HEK293 (cell line): ENCODE measurements at regions not wholly inside any gene's neighbourhood (a gene's known extent, or its start where the extent isn't known, plus 50 kb on each side); places are given as distances from the start of the nearest gene placed in this dataset.

ENCODE experiments used
- CTCF ChIA-PET: fragments of 350-600 bp; formaldehyde crosslinking; extraction: SDS; loops from one replicate; lab custom pipeline; 2021; ENCODE audit warnings: antibody characterized with exemption; lab: Yijun Ruan, JAX
- POLR2A ChIA-PET: fragments of 300-600 bp; formaldehyde crosslinking; extraction: SDS; loops from one replicate; lab custom pipeline; 2020; ENCODE audit warnings: antibody characterized with exemption, inconsistent platforms; lab: Yijun Ruan, JAX
- H3K27ac ChIP-seq: fragments of 200-500 bp; sonication (Bioruptor generic); 2 replicates; pipeline ENCODE4 v1.5.1; 2014; ENCODE audit warnings: low read depth, low read length, control low read depth, inconsistent platforms; ENCODE audit errors: extremely low read depth
- H3K36me3 ChIP-seq, 2 experiments: fragments of 200-500 bp in 1 of 2; sonication (Bioruptor generic) in 1 of 2; 1 replicate in 1 of 2; 2 replicates in 1 of 2; pipeline ENCODE4 v1.5.1; 2014 to 2017; ENCODE audit warnings: inconsistent platforms in 2 of 2, low read length in 2 of 2; ENCODE audit not compliant: control insufficient read depth in 2 of 2, insufficient read depth in 1 of 2
- H3K4me1 ChIP-seq: fragments of 200-500 bp; sonication (Bioruptor generic); 2 replicates; pipeline ENCODE4 v1.5.1; 2014; ENCODE audit warnings: mild to moderate bottlenecking, low read length, inconsistent platforms; ENCODE audit not compliant: control insufficient read depth, insufficient read depth
- H3K4me3 ChIP-seq: 2 replicates; pipeline ENCODE4 v1.5.1; 2011; ENCODE audit warnings: low read depth, mild to moderate bottlenecking, control low read depth, low read length, moderate library complexity
- H3K9me3 ChIP-seq: fragments of 200-500 bp; sonication (Bioruptor generic); 2 replicates; pipeline ENCODE4 v1.5.1; 2014; ENCODE audit warnings: low read depth, low read length, inconsistent platforms; ENCODE audit not compliant: control insufficient read depth, insufficient read depth
- BCL11A ChIP-seq: fragments of 450-650 bp; formaldehyde crosslinking; IDR thresholded peaks from 2 replicates; pipeline ENCODE4 v1.5.1; 2016; ENCODE audit warnings: low read depth, missing biosample characterization, missing genetic modification characterization
- GLI4 ChIP-seq: fragments of 450-650 bp; formaldehyde crosslinking; IDR thresholded peaks from 2 replicates; pipeline ENCODE4 v1.5.1; 2016; ENCODE audit warnings: missing biosample characterization, missing genetic modification characterization
- KLF1 ChIP-seq: fragments of 450-650 bp; formaldehyde crosslinking; IDR thresholded peaks from 2 replicates; pipeline ENCODE4 v1.5.1; 2016; ENCODE audit warnings: missing biosample characterization, missing genetic modification characterization
- ZBTB48 ChIP-seq: fragments of 450-650 bp; formaldehyde crosslinking; IDR thresholded peaks from 2 replicates; pipeline ENCODE4 v1.5.1; 2016; ENCODE audit warnings: missing biosample characterization, missing genetic modification characterization
- ZIC2 ChIP-seq: fragments of 450-650 bp; formaldehyde crosslinking; IDR thresholded peaks from 2 replicates; pipeline ENCODE4 v1.5.1; 2016; ENCODE audit warnings: missing biosample characterization, missing genetic modification characterization
- ZNF112 ChIP-seq: fragments of 450-650 bp; formaldehyde crosslinking; IDR thresholded peaks from 2 replicates; pipeline ENCODE4 v1.5.0; 2017; ENCODE audit warnings: missing biosample characterization, missing genetic modification characterization
- ZNF114 ChIP-seq: fragments of 450-650 bp; formaldehyde crosslinking; IDR thresholded peaks from 2 replicates; pipeline ENCODE4 v1.5.0; 2017; ENCODE audit warnings: missing biosample characterization, missing genetic modification characterization
- ZNF266 ChIP-seq: fragments of 450-650 bp; formaldehyde crosslinking; IDR thresholded peaks from 2 replicates; pipeline ENCODE4 v1.5.1; 2016; ENCODE audit warnings: missing biosample characterization, missing genetic modification characterization, low read depth
- ZNF350 ChIP-seq: fragments of 450-650 bp; formaldehyde crosslinking; IDR thresholded peaks from 2 replicates; pipeline ENCODE4 v1.5.0; 2017; ENCODE audit warnings: missing biosample characterization, mild to moderate bottlenecking, missing genetic modification characterization
- ZNF394 ChIP-seq: fragments of 450-650 bp; formaldehyde crosslinking; IDR thresholded peaks from 2 replicates; pipeline ENCODE4 v1.5.1; 2016; ENCODE audit warnings: missing biosample characterization, missing genetic modification characterization, mild to moderate bottlenecking, moderate library complexity, borderline replicate concordance
- ZNF521 ChIP-seq: fragments of 450-650 bp; formaldehyde crosslinking; IDR thresholded peaks from 2 replicates; pipeline ENCODE4 v1.5.1; 2017; ENCODE audit warnings: missing biosample characterization, mild to moderate bottlenecking, missing genetic modification characterization
- ZNF558 ChIP-seq: fragments of 450-650 bp; formaldehyde crosslinking; IDR thresholded peaks from 2 replicates; pipeline ENCODE4 v1.5.1; 2016; ENCODE audit warnings: missing biosample characterization, missing genetic modification characterization
- ZNF585B ChIP-seq: fragments of 450-650 bp; formaldehyde crosslinking; IDR thresholded peaks from 2 replicates; pipeline ENCODE4 v1.5.1; 2016; ENCODE audit warnings: missing biosample characterization, missing genetic modification characterization
- ZNF624 ChIP-seq: fragments of 450-650 bp; formaldehyde crosslinking; IDR thresholded peaks from 2 replicates; pipeline ENCODE4 v1.5.1; 2017; ENCODE audit warnings: missing biosample characterization, missing genetic modification characterization
- ZNF707 ChIP-seq: fragments of 450-650 bp; formaldehyde crosslinking; IDR thresholded peaks from 2 replicates; pipeline ENCODE4 v1.5.1; 2016; ENCODE audit warnings: missing biosample characterization, missing genetic modification characterization
- TF ChIP-seq, protein P1 (sequence below): fragments of 450-650 bp; formaldehyde crosslinking; IDR thresholded peaks from 2 replicates; pipeline ENCODE4 v1.5.1; 2016; ENCODE audit warnings: missing biosample characterization, missing genetic modification characterization
- TF ChIP-seq, protein P2 (sequence below): fragments of 450-650 bp; formaldehyde crosslinking; IDR thresholded peaks from 2 replicates; pipeline ENCODE4 v1.5.1; 2016; ENCODE audit warnings: missing biosample characterization, missing genetic modification characterization
- TF ChIP-seq, protein P3 (sequence below): fragments of 450-650 bp; formaldehyde crosslinking; IDR thresholded peaks from 2 replicates; pipeline ENCODE4 v1.5.1; 2017; ENCODE audit warnings: missing biosample characterization, missing genetic modification characterization
- TF ChIP-seq, protein P4 (sequence below): fragments of 450-650 bp; formaldehyde crosslinking; IDR thresholded peaks from 2 replicates; pipeline ENCODE4 v1.5.1; 2016; ENCODE audit warnings: missing biosample characterization, missing genetic modification characterization
- TF ChIP-seq, protein P5 (sequence below): fragments of 450-650 bp; formaldehyde crosslinking; IDR thresholded peaks from 2 replicates; pipeline ENCODE4 v1.5.1; 2016; ENCODE audit warnings: missing biosample characterization, missing genetic modification characterization
- TF ChIP-seq, protein P6 (sequence below): fragments of 450-650 bp; formaldehyde crosslinking; IDR thresholded peaks from 2 replicates; pipeline ENCODE4 v1.5.1; 2016; ENCODE audit warnings: missing biosample characterization, missing genetic modification characterization

DNA sequence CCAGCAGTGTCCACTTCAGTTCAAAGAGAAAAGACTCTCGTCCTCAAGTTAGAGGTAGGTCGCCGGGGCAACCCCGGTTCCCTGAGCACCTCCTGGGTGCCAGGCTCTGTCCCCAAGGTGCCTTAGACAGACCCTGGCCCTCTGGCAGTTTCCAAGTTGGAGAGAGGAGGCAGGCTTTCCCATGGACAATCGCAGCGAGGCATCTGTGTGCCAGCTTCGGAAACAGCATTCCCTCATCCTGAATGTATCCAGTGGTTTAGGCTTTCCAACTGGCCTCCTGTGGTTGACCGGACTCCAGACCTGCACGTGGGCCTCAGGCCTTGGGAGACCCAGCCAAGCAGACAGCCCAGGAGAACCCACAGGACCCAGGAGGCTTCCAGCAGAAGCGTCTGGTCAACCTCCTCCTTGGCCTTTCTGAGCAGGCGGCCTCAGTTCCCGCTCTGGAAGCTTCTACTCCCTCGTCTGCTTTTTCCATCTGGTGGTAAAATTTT lies 70.3 kb downstream of the KCNF1 start:
- CTCF ChIA-PET: interaction anchor here (0.6 kb wide), 1 partner anchor 114 kb away, joined by 3 read pairs; no protein-coding TSS in a partner anchor
- Histone ChIP-seq H3K36me3 (no peaks in the 10 kb centered on the region), H3K27ac (no peak overlapping the region), H3K4me1 (no peaks in the 10 kb centered on the region), H3K9me3 (no peaks in the 10 kb centered on the region), H3K4me3 (no peak overlapping the region)
- TF ChIP-seq ZNF266 (tag by site-specific recombination) (no peak), ZNF350 (no peak), KLF1 (tag by site-specific recombination) (no peak), ZNF394 (tag by site-specific recombination) (no peak), BCL11A (tag by site-specific recombination) (no peak), ZNF624 (tag by site-specific recombination) (no peak), GLI4 (tag by site-specific recombination) (no peak), ZNF112 (tag by site-specific recombination) (no peak), ZNF707 (tag by site-specific recombination) (no peak), ZIC2 (tag by site-specific recombination) (no peak)
- TF ChIP-seq, protein P1, sequence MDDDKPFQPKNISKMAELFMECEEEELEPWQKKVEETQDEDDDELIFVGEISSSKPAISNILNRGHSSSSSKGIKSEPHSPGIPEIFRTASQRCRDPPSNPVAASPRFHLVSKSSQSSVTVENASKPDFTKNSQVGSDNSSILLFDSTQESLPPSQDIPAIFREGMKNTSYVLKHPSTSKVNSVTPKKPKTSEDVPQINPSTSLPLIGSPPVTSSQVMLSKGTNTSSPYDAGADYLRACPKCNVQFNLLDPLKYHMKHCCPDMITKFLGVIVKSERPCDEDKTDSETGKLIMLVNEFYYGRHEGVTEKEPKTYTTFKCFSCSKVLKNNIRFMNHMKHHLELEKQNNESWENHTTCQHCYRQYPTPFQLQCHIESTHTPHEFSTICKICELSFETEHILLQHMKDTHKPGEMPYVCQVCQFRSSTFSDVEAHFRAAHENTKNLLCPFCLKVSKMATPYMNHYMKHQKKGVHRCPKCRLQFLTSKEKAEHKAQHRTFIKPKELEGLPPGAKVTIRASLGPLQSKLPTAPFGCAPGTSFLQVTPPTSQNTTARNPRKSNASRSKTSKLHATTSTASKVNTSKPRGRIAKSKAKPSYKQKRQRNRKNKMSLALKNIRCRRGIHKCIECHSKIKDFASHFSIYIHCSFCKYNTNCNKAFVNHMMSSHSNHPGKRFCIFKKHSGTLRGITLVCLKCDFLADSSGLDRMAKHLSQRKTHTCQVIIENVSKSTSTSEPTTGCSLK (tag by site-specific recombination): no peak
- TF ChIP-seq, protein P2, sequence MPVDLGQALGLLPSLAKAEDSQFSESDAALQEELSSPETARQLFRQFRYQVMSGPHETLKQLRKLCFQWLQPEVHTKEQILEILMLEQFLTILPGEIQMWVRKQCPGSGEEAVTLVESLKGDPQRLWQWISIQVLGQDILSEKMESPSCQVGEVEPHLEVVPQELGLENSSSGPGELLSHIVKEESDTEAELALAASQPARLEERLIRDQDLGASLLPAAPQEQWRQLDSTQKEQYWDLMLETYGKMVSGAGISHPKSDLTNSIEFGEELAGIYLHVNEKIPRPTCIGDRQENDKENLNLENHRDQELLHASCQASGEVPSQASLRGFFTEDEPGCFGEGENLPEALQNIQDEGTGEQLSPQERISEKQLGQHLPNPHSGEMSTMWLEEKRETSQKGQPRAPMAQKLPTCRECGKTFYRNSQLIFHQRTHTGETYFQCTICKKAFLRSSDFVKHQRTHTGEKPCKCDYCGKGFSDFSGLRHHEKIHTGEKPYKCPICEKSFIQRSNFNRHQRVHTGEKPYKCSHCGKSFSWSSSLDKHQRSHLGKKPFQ (tag by site-specific recombination): no peak
- TF ChIP-seq, protein P3, sequence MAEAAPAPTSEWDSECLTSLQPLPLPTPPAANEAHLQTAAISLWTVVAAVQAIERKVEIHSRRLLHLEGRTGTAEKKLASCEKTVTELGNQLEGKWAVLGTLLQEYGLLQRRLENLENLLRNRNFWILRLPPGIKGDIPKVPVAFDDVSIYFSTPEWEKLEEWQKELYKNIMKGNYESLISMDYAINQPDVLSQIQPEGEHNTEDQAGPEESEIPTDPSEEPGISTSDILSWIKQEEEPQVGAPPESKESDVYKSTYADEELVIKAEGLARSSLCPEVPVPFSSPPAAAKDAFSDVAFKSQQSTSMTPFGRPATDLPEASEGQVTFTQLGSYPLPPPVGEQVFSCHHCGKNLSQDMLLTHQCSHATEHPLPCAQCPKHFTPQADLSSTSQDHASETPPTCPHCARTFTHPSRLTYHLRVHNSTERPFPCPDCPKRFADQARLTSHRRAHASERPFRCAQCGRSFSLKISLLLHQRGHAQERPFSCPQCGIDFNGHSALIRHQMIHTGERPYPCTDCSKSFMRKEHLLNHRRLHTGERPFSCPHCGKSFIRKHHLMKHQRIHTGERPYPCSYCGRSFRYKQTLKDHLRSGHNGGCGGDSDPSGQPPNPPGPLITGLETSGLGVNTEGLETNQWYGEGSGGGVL: no peak
- POLR2A ChIA-PET: no interaction called here

DNA sequence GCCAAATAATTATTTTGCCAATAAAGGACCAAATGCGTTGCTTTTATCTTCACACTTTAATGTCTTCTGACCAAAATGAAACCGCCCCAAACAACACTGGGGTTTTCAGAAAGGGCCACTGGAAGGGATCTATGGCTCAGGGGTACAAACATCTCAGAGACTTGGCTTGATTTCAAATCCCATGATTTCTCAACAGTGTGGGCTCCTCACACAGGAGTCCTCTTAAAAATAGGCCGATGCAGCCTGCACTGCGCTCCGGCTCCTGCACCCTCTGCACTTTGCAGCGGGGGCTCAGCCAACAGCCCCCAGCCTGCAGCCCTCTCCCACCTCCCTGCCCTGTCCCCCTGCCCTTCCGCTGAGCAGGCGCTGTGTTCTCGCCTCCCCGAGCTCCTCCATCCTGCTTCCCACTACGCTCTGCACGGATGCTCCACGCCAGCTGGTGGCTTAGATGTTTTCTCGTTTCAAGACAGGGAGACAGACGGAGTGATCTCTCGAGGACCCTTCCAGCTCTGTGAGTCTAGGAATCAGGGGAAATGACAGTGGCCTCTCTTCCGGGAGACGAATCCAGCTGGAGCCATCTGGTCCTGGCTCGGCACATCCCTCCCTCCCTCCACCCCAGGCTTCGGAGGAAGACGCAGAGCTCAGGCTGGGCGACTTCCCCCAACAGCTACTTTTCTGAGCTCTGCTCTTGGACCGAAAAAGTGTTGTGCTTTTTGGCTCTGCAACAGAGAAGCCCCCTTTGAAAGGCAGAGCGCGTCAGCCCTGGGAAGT lies 71.4 kb downstream of the KCNF1 start:
- Histone ChIP-seq H3K9me3 (no peaks in the 10 kb centered on the region), H3K27ac (no peak overlapping the region), H3K4me3 (no peak overlapping the region)
- CTCF ChIA-PET: interaction anchor here (0.7 kb wide), 2 partner anchors 10 to 78 kb away, joined by 3 read pairs; no protein-coding TSS in a partner anchor
- TF ChIP-seq ZNF585B (no peak), ZNF521 (tag by site-specific recombination) (no peak), ZBTB48 (tag by site-specific recombination) (no peak), ZNF112 (tag by site-specific recombination) (no peak), ZNF558 (tag by site-specific recombination) (no peak), ZNF114 (tag by site-specific recombination) (no peak)
- TF ChIP-seq, protein P4, sequence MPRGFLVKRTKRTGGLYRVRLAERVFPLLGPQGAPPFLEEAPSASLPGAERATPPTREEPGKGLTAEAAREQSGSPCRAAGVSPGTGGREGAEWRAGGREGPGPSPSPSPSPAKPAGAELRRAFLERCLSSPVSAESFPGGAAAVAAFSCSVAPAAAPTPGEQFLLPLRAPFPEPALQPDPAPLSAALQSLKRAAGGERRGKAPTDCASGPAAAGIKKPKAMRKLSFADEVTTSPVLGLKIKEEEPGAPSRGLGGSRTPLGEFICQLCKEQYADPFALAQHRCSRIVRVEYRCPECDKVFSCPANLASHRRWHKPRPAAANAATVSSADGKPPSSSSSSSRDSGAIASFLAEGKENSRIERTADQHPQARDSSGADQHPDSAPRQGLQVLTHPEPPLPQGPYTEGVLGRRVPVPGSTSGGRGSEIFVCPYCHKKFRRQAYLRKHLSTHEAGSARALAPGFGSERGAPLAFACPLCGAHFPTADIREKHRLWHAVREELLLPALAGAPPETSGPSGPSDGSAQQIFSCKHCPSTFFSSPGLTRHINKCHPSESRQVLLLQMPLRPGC (tag by site-specific recombination): no peak
- TF ChIP-seq, protein P5, sequence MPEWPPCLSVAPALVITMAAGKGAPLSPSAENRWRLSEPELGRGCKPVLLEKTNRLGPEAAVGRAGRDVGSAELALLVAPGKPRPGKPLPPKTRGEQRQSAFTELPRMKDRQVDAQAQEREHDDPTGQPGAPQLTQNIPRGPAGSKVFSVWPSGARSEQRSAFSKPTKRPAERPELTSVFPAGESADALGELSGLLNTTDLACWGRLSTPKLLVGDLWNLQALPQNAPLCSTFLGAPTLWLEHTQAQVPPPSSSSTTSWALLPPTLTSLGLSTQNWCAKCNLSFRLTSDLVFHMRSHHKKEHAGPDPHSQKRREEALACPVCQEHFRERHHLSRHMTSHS: no peak
- TF ChIP-seq, protein P6, sequence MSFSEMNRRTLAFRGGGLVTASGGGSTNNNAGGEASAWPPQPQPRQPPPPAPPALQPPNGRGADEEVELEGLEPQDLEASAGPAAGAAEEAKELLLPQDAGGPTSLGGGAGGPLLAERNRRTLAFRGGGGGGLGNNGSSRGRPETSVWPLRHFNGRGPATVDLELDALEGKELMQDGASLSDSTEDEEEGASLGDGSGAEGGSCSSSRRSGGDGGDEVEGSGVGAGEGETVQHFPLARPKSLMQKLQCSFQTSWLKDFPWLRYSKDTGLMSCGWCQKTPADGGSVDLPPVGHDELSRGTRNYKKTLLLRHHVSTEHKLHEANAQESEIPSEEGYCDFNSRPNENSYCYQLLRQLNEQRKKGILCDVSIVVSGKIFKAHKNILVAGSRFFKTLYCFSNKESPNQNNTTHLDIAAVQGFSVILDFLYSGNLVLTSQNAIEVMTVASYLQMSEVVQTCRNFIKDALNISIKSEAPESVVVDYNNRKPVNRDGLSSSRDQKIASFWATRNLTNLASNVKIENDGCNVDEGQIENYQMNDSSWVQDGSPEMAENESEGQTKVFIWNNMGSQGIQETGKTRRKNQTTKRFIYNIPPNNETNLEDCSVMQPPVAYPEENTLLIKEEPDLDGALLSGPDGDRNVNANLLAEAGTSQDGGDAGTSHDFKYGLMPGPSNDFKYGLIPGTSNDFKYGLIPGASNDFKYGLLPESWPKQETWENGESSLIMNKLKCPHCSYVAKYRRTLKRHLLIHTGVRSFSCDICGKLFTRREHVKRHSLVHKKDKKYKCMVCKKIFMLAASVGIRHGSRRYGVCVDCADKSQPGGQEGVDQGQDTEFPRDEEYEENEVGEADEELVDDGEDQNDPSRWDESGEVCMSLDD (tag by site-specific recombination): no peak
- TF ChIP-seq, protein P2 (tag by site-specific recombination): no peak
- TF ChIP-seq, all 188 proteins: peak for 0
- Histone ChIP-seq H3K4me1 (no peaks in the 10 kb centered on the region), H3K36me3 (no peaks in the 10 kb centered on the region)
- POLR2A ChIA-PET: no interaction called here
